GM18517 (cell line): ENCODE measurements at regions not wholly inside any gene's neighbourhood (a gene's known extent, or its start where the extent isn't known, plus 50 kb on each side); places are given as distances from the start of the nearest gene placed in this dataset.
"Not testable (repeated sequence)": the region's sequence is repeated elsewhere in the genome, so short reads cannot be mapped to it uniquely, and the experiment has no call there.

ENCODE experiments used
- ATAC-seq: cut with Tn5 transposase; IDR thresholded peaks from one replicate; pipeline ENCODE4 v1.9.1; 2021; ENCODE audit warnings: mild to moderate bottlenecking, moderate library complexity; ENCODE audit not compliant: unreplicated experiment

DNA sequence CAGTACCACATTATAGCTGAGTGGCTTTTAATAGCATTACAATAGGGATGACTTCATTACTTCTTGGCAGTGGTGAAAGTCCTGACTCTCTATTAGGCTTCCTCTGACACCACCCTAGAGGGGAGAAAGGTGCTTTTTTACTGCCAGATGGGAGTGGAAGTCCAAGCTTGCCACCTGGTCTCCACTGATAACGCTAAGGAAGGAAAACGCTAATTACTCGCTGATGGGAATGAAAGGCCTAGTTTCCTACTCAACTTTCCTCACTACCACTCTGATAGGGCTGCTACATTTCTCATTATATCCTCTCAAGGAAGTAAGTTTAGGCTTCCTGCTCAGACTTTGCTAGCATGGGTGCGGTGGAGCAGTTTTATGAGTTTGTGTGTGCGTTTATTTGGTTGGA is 62.3 kb upstream of the PAGE3 start:
- no peak for ATAC-seq

DNA sequence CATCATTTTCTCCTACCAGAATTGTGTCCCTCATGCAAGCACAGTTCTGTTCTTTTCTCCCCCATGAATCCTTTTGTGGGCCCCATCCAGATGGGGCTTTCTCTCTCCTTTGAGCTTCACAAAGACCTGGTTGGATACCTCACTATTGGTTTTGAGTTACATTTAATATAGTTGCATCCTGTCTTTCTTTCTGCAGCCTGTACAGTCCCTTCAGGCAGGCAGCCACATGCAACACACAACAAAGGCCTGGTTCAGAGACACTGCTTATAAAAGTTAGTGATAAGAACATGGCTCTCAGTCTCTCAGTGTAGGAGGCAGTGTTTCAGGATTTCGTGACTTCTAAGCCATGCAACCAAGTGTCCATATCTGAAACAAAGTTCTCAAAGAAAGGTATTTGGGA is 70.6 kb upstream of the PAGE3 start:
- ATAC-seq = no peak

DNA sequence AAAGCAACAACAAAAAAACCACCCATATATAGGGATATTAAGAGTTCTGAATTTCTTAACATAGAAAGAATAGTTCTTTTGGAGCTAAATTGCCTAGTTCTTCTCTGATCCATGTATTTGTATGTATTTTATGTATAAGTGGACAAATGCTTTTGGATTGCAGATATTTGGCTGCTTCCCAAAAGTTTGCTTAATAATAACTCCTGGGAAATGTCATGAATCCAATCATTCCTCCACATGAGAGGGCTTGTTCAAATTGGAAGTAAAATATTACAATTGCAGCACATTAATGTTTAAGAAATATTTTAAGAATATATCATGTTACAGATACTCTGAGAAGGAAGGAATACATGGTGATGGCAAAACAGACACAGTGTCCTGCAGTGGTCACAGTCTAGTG is 71.5 kb upstream of the PAGE3 start:
- ATAC-seq = no peak

DNA sequence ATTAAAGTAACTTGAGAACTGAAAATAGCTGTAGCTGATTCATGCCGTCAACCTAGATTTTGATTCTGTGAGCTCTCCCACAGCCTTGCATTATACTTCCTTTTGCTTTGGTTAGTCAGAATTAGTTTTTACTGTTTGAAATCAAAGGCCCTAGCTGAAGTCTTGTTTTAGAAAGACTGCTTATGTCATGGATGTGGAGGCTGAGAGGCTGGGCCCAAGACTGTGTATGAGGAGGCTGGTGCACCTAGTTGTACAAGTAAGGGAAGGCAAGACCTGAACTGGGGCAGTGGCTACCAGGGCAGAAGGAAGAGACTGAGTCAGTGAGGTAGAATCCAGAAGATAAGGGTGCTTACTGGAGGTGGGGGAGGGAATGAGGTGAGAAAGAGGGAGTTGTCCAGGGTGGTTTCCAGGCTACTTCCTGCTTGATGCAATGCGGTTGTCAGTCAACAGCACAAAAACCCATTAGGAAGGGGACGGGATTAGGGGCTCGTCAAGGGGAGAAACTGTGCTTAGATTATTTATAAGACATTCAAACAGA is 76.2 kb upstream of the PAGE3 start:
- no peak for ATAC-seq

DNA sequence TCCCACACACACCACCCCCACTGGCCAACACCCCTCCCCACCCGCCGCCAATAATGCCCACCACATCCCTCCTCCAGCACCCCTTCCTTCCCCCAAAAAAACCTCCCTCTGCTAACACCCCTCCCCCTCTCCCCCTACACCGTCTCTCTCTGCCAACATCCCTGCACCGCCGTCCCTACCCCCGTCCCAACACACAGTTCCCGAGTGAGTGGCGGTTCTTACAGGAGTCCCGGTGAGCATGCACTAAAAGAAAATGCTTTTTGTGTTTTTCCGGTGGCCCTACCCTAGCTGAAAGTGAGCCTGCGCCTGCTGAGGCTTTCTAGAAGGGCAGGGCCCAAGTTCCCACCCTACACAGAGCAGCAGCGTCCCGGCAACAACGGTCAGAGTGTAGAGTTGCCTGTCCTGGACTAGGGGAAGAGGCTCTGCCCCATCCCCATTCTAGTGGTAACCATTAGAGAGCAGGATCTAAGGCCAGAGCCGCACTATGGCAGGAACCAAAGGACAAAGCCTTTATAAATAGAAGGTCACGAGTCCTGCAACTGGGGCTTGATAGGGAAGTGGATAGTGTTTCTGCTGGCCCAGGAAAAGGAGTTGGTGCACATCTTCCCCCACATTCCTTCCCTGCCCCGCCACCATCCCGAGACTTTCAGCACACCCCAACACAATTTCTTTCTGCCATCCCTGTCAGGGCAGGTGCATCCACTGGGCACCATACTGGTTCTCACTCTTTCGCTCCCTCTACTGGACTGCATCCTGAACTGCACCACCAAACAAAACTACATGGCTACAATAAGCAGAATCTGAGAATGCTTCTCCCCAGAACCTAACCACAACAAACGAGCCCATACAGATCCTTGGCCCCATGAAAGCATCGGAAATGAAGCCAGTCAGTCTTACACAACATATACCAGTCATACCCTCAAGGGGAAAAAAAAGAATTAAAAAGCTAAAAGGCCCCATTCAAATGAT is 78.1 kb upstream of the PAGE3 start:
- ATAC-seq = peak; percentile 98

DNA sequence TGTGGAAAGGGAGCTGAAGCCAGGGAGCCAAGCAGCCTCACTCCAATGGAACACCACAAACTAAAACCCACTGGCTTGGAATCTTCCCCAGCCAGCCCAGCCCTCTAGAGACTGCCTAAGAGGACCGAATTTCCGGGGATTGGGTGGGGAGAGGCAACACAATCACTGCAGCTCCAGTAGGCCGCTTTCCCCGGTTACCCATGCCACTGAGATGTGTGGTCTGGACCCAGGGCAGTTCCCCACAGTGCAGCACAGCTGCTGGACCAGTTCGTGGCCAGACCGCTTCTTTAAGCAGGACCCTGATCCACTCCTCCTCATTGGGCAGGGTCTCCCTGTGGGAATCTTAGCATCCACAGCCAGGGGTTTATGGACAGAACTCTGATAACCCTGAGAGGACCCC is 91.9 kb upstream of the PAGE3 start:
- ATAC-seq = no peak

DNA sequence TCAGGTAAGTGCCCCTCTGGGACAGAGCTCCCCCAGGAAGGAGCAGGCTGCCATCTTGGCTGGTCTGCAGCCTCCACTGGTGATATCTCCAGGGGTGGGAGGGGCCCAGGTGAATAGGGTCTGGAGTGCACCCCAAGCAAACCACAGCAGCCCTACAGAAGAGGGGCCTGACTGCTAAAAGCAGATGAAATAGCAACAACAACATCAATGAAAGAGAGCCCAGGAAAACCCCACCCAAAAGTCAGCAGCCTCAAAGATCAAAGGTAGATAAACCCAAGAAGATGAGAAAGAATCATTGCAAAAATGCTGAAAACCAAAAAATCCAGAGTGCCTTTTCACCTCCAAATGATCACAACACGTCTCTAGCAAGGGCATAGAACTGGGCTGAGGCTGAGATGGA is 92.5 kb upstream of the PAGE3 start:
- ATAC-seq = no peak

DNA sequence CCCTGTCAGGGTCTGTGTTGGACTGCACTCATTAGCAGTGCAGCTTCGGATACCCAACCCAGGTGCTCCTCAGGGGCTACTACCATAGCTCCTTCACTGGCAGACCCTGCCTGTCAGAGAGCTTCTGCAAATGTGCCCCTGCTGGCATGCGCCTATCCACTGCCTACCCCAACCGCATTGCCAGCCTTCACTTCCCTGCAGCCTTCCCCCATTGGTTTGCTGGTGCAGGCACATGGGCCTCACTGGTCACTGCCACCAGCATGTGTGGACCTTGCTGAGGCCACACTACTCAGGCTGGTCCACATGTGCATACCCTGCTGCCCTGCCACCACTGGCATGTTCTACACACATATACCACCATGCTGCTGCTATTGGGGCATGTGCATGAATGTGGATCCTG is 72.5 kb upstream of the MAGEH1 start:
- ATAC-seq = no peak

DNA sequence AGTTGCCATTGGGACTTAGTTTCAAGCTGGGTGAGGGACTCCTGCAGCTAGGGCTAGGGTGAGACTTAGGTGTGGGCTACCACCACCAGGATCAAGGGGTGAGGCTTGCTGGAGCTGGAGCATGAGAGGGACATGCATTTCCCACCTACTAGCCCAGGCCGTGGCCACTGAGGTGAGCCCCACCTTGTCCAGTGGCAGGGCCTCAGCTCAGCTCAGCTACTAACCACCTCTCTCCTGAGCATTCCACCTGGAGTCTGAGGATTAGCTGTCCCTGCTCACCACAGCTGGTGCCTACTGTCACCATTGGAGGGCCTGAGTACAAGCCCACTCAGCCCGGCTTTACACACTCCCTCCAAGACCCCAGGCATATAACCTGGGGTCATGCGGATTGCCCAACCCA is 62.6 kb upstream of the MAGEH1 start:
- no peak for ATAC-seq

DNA sequence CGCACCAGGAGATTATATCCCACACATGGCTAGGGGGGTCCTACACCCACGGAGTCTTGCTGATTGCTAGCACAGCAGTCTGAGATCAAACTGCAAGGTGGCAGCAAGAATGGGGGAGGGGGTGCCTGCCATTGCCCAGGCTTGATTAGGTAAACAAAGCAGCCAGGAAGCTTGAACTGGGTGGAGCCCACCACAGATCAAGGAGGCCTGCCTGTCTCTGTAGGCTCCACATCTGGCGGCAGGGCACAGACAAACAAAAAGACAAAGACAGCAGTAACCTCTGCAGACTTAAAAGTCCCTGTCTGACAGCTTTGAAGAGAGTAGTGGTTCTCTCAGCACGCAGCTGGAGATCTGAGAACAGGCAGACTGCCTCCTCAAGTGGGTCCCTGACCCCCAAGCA is 55.1 kb upstream of the MAGEH1 start:
- not testable (repeated sequence) for ATAC-seq
